ENCODE measurements at regions not wholly inside any gene's neighbourhood (a gene's known extent, or its start where the extent isn't known, plus 50 kb on each side); places are given as distances from the start of the nearest gene placed in this dataset.

- DNase-seq, result no peak
- H3K36me3 ChIP-seq, result no peaks in the 10 kb centered on the region
Measured at GRCh38 chr20:51262240-51262639, 239.3 kb upstream of the KCNG1 start.

GRCh38 chr20:51259455-51259854 is 236.5 kb upstream of the KCNG1 start:
- no peaks in the 10 kb centered on the region for H3K36me3 ChIP-seq
- peaks cover 84% of the 10 kb centered on the region for H3K27me3 ChIP-seq (ENCODE audit: insufficient read depth, low read depth, severe bottlenecking)
- no peaks in the 10 kb centered on the region for H3K9me3 ChIP-seq (ENCODE audit: severe bottlenecking)
- TF ChIP-seq, protein P1, sequence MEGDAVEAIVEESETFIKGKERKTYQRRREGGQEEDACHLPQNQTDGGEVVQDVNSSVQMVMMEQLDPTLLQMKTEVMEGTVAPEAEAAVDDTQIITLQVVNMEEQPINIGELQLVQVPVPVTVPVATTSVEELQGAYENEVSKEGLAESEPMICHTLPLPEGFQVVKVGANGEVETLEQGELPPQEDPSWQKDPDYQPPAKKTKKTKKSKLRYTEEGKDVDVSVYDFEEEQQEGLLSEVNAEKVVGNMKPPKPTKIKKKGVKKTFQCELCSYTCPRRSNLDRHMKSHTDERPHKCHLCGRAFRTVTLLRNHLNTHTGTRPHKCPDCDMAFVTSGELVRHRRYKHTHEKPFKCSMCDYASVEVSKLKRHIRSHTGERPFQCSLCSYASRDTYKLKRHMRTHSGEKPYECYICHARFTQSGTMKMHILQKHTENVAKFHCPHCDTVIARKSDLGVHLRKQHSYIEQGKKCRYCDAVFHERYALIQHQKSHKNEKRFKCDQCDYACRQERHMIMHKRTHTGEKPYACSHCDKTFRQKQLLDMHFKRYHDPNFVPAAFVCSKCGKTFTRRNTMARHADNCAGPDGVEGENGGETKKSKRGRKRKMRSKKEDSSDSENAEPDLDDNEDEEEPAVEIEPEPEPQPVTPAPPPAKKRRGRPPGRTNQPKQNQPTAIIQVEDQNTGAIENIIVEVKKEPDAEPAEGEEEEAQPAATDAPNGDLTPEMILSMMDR (IDR thresholded peaks at IDR 0.05; ENCODE audit: low read depth, low read length), result no peak
- H3K27ac ChIP-seq, result no peak overlapping the region
- no peak overlapping the region for H3K4me3 ChIP-seq (ENCODE audit: low read depth, low read length)
- no peak for DNase-seq

More at GRCh38 chr20:51262240-51262639, 239.3 kb upstream of the KCNG1 start:
- no peak overlapping the region for H3K27ac ChIP-seq
- H3K9me3 ChIP-seq (ENCODE audit: severe bottlenecking), result peaks cover 6% of the 10 kb centered on the region
- H3K4me3 ChIP-seq (ENCODE audit: low read depth, low read length), result no peak overlapping the region
- TF ChIP-seq, protein P1 (IDR thresholded peaks at IDR 0.05; ENCODE audit: low read depth, low read length), result no peak
- H3K27me3 ChIP-seq (ENCODE audit: insufficient read depth, low read depth, severe bottlenecking), result peaks cover 82% of the 10 kb centered on the region

- no peak overlapping the region for H3K27ac ChIP-seq
- TF ChIP-seq, protein P1 (IDR thresholded peaks at IDR 0.05; ENCODE audit: low read depth, low read length), result no peak
- H3K4me3 ChIP-seq (ENCODE audit: low read depth, low read length), result no peak overlapping the region
- H3K27me3 ChIP-seq (ENCODE audit: insufficient read depth, low read depth, severe bottlenecking), result peaks cover 87% of the 10 kb centered on the region
- H3K36me3 ChIP-seq, result no peaks in the 10 kb centered on the region
- no peaks in the 10 kb centered on the region for H3K9me3 ChIP-seq (ENCODE audit: severe bottlenecking)
- no peak for DNase-seq
Measured at GRCh38 chr20:51258582-51259165, 235.8 kb upstream of the KCNG1 start.

GRCh38 chr20:51255417-51255816 is 232.5 kb upstream of the KCNG1 start:
- H3K27ac ChIP-seq, result no peak overlapping the region
- no peak overlapping the region for H3K4me3 ChIP-seq (ENCODE audit: low read depth, low read length)
- no peak for DNase-seq
- H3K9me3 ChIP-seq (ENCODE audit: severe bottlenecking), result no peaks in the 10 kb centered on the region
- TF ChIP-seq, protein P1 (IDR thresholded peaks at IDR 0.05; ENCODE audit: low read depth, low read length), result no peak
- peaks cover 89% of the 10 kb centered on the region for H3K27me3 ChIP-seq (ENCODE audit: insufficient read depth, low read depth, severe bottlenecking)
- H3K36me3 ChIP-seq, result no peaks in the 10 kb centered on the region

DNA sequence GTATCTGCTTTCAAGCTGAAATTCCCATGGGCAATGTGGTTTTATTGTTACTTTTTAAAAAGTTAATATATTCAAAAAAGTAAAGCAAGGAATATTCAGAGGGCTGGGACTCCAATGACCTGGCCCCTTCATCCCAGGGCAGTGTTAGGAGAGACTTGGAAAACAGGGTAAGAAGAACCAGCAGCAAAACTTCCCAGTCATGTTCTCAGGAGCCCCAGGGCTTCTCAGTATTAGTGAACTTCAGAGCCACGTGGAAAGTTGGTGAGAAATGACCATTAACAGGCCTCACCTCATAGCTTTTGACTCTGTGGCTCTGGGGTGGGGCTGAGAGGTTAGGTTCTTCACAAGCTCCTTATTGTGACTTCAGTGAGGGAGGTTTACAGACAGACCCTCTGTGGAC is 230.4 kb upstream of the KCNG1 start:
- H3K27me3 ChIP-seq (ENCODE audit: insufficient read depth, low read depth, severe bottlenecking), result peaks cover 88% of the 10 kb centered on the region
- no peak for DNase-seq
- H3K4me3 ChIP-seq (ENCODE audit: low read depth, low read length), result no peak overlapping the region
- no peaks in the 10 kb centered on the region for H3K9me3 ChIP-seq (ENCODE audit: severe bottlenecking)
- TF ChIP-seq, protein P1 (IDR thresholded peaks at IDR 0.05; ENCODE audit: low read depth, low read length), result no peak
- no peaks in the 10 kb centered on the region for H3K36me3 ChIP-seq
- H3K27ac ChIP-seq, result no peak overlapping the region

DNA sequence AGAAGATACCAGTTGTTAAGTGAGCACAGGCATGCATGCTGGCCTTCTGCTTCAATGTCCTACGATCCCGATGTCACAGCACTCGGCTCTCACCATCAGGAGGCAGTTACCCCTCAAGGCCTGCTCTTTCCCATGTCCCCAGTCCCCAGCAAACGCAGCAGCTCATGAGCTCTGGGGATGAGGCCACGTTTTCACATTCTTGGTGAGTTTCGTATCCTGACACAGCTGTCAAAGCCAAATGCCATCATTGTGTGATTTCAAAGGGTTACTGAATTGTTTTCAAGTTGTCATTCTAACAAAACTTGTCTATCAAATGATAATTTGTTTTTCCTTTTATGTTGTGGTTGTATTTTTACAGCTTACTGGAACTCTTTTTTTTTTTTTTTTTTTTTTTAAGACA is 226.9 kb upstream of the KCNG1 start:
- Histone ChIP-seq H3K27me3 (ENCODE audit: insufficient read depth, low read depth, severe bottlenecking) (peaks cover 90% of the 10 kb centered on the region), H3K27ac (no peak overlapping the region), H3K36me3 (no peaks in the 10 kb centered on the region), H3K4me3 (ENCODE audit: low read depth, low read length) (no peak overlapping the region), H3K9me3 (ENCODE audit: severe bottlenecking) (no peaks in the 10 kb centered on the region)
- TF ChIP-seq, protein P1 (IDR thresholded peaks at IDR 0.05; ENCODE audit: low read depth, low read length), result no peak
- DNase-seq, result no peak

All from WERI-Rb-1 (cell line).